ENCODE measurements at regions not wholly inside any gene's neighbourhood (a gene's known extent, or its start where the extent isn't known, plus 50 kb on each side); places are given as distances from the start of the nearest gene placed in this dataset.

DNA sequence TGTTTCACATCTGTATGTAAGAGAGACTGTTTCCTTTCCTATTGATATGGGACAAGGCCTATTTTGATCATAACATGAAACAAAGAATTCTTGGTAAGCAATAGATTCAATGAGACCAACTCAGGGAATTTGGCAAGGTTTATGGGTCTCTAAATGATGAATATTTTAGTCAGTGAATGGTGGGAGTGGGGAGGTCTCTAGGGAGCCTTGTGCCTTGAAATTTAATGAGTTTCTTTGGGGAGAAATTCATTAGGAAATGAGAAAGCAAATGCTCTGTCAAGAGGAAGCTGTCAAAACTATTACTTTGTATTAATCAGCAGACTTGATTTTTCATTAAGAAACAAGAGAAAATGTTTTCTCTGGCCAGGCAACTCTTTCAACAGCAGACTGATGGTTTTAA, 921.7 kb upstream of the API5 start:
- TF ChIP-seq, protein P1, sequence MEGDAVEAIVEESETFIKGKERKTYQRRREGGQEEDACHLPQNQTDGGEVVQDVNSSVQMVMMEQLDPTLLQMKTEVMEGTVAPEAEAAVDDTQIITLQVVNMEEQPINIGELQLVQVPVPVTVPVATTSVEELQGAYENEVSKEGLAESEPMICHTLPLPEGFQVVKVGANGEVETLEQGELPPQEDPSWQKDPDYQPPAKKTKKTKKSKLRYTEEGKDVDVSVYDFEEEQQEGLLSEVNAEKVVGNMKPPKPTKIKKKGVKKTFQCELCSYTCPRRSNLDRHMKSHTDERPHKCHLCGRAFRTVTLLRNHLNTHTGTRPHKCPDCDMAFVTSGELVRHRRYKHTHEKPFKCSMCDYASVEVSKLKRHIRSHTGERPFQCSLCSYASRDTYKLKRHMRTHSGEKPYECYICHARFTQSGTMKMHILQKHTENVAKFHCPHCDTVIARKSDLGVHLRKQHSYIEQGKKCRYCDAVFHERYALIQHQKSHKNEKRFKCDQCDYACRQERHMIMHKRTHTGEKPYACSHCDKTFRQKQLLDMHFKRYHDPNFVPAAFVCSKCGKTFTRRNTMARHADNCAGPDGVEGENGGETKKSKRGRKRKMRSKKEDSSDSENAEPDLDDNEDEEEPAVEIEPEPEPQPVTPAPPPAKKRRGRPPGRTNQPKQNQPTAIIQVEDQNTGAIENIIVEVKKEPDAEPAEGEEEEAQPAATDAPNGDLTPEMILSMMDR (IDR thresholded peaks at IDR 0.05), result no peak
- TF ChIP-seq TCF7L2 (IDR thresholded peaks at IDR 0.05; ENCODE audit: low read depth, low read length), result no peak
- TF ChIP-seq POLR2AphosphoS5 (IDR thresholded peaks at IDR 0.05; ENCODE audit: low read depth, low read length), result no peak
- TF ChIP-seq, protein P2, sequence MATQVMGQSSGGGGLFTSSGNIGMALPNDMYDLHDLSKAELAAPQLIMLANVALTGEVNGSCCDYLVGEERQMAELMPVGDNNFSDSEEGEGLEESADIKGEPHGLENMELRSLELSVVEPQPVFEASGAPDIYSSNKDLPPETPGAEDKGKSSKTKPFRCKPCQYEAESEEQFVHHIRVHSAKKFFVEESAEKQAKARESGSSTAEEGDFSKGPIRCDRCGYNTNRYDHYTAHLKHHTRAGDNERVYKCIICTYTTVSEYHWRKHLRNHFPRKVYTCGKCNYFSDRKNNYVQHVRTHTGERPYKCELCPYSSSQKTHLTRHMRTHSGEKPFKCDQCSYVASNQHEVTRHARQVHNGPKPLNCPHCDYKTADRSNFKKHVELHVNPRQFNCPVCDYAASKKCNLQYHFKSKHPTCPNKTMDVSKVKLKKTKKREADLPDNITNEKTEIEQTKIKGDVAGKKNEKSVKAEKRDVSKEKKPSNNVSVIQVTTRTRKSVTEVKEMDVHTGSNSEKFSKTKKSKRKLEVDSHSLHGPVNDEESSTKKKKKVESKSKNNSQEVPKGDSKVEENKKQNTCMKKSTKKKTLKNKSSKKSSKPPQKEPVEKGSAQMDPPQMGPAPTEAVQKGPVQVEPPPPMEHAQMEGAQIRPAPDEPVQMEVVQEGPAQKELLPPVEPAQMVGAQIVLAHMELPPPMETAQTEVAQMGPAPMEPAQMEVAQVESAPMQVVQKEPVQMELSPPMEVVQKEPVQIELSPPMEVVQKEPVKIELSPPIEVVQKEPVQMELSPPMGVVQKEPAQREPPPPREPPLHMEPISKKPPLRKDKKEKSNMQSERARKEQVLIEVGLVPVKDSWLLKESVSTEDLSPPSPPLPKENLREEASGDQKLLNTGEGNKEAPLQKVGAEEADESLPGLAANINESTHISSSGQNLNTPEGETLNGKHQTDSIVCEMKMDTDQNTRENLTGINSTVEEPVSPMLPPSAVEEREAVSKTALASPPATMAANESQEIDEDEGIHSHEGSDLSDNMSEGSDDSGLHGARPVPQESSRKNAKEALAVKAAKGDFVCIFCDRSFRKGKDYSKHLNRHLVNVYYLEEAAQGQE (IDR thresholded peaks at IDR 0.05; ENCODE audit: insufficient read depth in 1 of 2, low read depth in 2 of 2, low read length in 1 of 2), result no peak

Data from Panc1 (cell line).